C4-2B (cell line): ENCODE measurements at regions not wholly inside any gene's neighbourhood (a gene's known extent, or its start where the extent isn't known, plus 50 kb on each side); places are given as distances from the start of the nearest gene placed in this dataset.

Source experiments
- ZFX ChIP-seq: fragments of 450-650 bp; IDR thresholded peaks from 2 replicates; pipeline ENCODE4 v1.6.1; 2017
- TF ChIP-seq, protein P1 (sequence below): fragments of 450-650 bp; conservative IDR thresholded peaks from 2 replicates; pipeline ENCODE4 v1.5.1; 2017; ENCODE audit warnings: mild to moderate bottlenecking

DNA sequence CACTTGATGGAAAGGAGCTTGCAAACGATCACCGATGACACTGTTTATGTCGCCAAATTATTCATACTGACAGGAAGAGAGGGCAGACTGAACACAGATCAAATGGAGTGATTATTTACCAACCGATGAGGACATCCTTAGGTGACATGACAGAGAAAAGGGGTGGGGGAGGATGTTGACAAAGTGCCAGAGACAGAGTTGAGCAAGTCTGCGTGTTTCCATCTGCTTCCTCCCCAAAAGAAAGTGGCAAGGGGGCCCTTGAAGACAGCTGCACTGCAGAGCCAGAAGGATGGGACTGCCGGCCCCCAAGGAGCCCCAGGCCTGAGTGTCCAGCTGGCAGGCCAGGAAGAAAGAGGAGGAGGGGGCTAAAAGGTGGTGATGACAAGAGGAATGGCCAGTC lies 191.0 kb upstream of the RPL38 start:
- TF ChIP-seq, protein P1, sequence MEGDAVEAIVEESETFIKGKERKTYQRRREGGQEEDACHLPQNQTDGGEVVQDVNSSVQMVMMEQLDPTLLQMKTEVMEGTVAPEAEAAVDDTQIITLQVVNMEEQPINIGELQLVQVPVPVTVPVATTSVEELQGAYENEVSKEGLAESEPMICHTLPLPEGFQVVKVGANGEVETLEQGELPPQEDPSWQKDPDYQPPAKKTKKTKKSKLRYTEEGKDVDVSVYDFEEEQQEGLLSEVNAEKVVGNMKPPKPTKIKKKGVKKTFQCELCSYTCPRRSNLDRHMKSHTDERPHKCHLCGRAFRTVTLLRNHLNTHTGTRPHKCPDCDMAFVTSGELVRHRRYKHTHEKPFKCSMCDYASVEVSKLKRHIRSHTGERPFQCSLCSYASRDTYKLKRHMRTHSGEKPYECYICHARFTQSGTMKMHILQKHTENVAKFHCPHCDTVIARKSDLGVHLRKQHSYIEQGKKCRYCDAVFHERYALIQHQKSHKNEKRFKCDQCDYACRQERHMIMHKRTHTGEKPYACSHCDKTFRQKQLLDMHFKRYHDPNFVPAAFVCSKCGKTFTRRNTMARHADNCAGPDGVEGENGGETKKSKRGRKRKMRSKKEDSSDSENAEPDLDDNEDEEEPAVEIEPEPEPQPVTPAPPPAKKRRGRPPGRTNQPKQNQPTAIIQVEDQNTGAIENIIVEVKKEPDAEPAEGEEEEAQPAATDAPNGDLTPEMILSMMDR: no peak
- no peak for TF ChIP-seq ZFX
